Glutamatergic neuron (in vitro differentiated cells): ENCODE measurements at regions not wholly inside any gene's neighbourhood (a gene's known extent, or its start where the extent isn't known, plus 50 kb on each side); places are given as distances from the start of the nearest gene placed in this dataset.

ENCODE experiments used
- DNase-seq: peaks from one replicate; pipeline ENCODE4 v3.0.0; 2022
- H3K27ac Mint-ChIP-seq: one replicate; pipeline ENCODE4 v1.8.0; 2020; ENCODE audit warnings: mild to moderate bottlenecking, mixed read lengths, inconsistent platforms; ENCODE audit not compliant: unreplicated experiment
- H3K27me3 Mint-ChIP-seq: one replicate; pipeline ENCODE4 v1.8.0; 2020; ENCODE audit warnings: mild to moderate bottlenecking, moderate library complexity, mixed read lengths, inconsistent platforms; ENCODE audit not compliant: unreplicated experiment
- H3K36me3 Mint-ChIP-seq: one replicate; pipeline ENCODE4 v1.8.0; 2020; ENCODE audit warnings: mild to moderate bottlenecking, mixed read lengths, inconsistent platforms; ENCODE audit not compliant: unreplicated experiment
- H3K4me1 Mint-ChIP-seq: one replicate; pipeline ENCODE4 v1.8.0; 2020; ENCODE audit warnings: mild to moderate bottlenecking, low read depth, mixed read lengths, inconsistent platforms; ENCODE audit not compliant: unreplicated experiment
- H3K4me3 Mint-ChIP-seq: one replicate; pipeline ENCODE4 v1.8.0; 2020; ENCODE audit warnings: mild to moderate bottlenecking, mixed read lengths, inconsistent platforms; ENCODE audit not compliant: unreplicated experiment
- H3K9me3 Mint-ChIP-seq: one replicate; pipeline ENCODE4 v1.8.0; 2020; ENCODE audit warnings: mild to moderate bottlenecking, moderate library complexity, mixed read lengths, inconsistent platforms; ENCODE audit not compliant: unreplicated experiment
- CTCF ChIP-seq: fragments of 200-600 bp; sonication (generic); IDR thresholded peaks from one replicate; pipeline ENCODE4 v1.5.0; 2021; ENCODE audit not compliant: partially characterized antibody, unreplicated experiment

- no peaks in the 10 kb centered on the region for H3K36me3 Mint-ChIP-seq
- H3K27me3 Mint-ChIP-seq: no peaks in the 10 kb centered on the region
- no peaks in the 10 kb centered on the region for H3K9me3 Mint-ChIP-seq
- H3K4me1 Mint-ChIP-seq: peaks cover 4% of the 10 kb centered on the region
- no peak overlapping the region for H3K27ac Mint-ChIP-seq
- DNase-seq: no peak
- no peak for TF ChIP-seq CTCF
- H3K4me3 Mint-ChIP-seq: no peak overlapping the region
Observed at GRCh38 chr4:156191044-156191781, 237.5 kb upstream of the CTSO start.

- H3K36me3 Mint-ChIP-seq: no peaks in the 10 kb centered on the region
- TF ChIP-seq CTCF: no peak
- H3K27ac Mint-ChIP-seq: no peak overlapping the region
- H3K27me3 Mint-ChIP-seq: no peaks in the 10 kb centered on the region
- peaks cover 4% of the 10 kb centered on the region for H3K4me1 Mint-ChIP-seq
- no peak overlapping the region for H3K4me3 Mint-ChIP-seq
- no peaks in the 10 kb centered on the region for H3K9me3 Mint-ChIP-seq
- DNase-seq: no peak
Observed at GRCh38 chr4:156190615-156191014, 236.9 kb upstream of the CTSO start.

- peaks cover 2% of the 10 kb centered on the region for H3K4me1 Mint-ChIP-seq
- DNase-seq: no peak
- H3K36me3 Mint-ChIP-seq: no peaks in the 10 kb centered on the region
- H3K27ac Mint-ChIP-seq: no peak overlapping the region
- TF ChIP-seq CTCF: no peak
- no peak overlapping the region for H3K4me3 Mint-ChIP-seq
- H3K9me3 Mint-ChIP-seq: no peaks in the 10 kb centered on the region
- H3K27me3 Mint-ChIP-seq: peaks cover 2% of the 10 kb centered on the region
Observed at GRCh38 chr4:156188596-156188995, 234.9 kb upstream of the CTSO start.

- no peaks in the 10 kb centered on the region for H3K4me1 Mint-ChIP-seq
- H3K36me3 Mint-ChIP-seq: no peaks in the 10 kb centered on the region
- TF ChIP-seq CTCF: no peak
- H3K4me3 Mint-ChIP-seq: no peak overlapping the region
- DNase-seq: no peak
- no peak overlapping the region for H3K27ac Mint-ChIP-seq
- H3K9me3 Mint-ChIP-seq: no peaks in the 10 kb centered on the region
- peaks cover 2% of the 10 kb centered on the region for H3K27me3 Mint-ChIP-seq
Observed at GRCh38 chr4:156186111-156186510, 232.4 kb upstream of the CTSO start.

- H3K9me3 Mint-ChIP-seq: no peaks in the 10 kb centered on the region
- no peak overlapping the region for H3K4me3 Mint-ChIP-seq
- H3K36me3 Mint-ChIP-seq: no peaks in the 10 kb centered on the region
- no peak for TF ChIP-seq CTCF
- peaks cover 2% of the 10 kb centered on the region for H3K27me3 Mint-ChIP-seq
- H3K27ac Mint-ChIP-seq: no peak overlapping the region
- no peak for DNase-seq
- H3K4me1 Mint-ChIP-seq: no peaks in the 10 kb centered on the region
Observed at GRCh38 chr4:156185514-156186055, 231.9 kb upstream of the CTSO start.
